ENCODE measurements at regions not wholly inside any gene's neighbourhood (a gene's known extent, or its start where the extent isn't known, plus 50 kb on each side); places are given as distances from the start of the nearest gene placed in this dataset.

DNA sequence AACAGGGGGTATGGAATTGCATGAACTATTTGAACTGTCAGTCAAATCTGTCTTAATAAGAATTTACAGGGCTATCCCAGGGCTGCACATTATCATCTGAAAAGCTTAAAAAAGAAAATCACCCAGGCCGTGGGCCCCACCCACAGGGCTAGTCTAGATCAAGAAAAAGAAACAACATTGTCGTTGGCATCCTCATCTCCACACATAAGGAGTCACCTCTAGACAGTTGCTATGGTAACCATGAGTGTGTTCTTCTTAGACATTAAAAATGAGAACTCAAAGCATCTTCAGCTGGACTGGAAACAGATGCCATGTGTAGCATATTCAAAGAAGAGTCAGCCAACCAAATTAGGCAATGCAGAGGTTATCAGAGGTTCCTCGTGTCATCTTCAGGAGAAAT is 72.3 kb upstream of the CPO start:
- intact Hi-C loops (cut with micrococcal nuclease), result no loop called here
- no peaks in the 10 kb centered on the region for H3K4me1 Mint-ChIP-seq (ENCODE audit: low read depth)
- no peak overlapping the region for H3K27ac Mint-ChIP-seq
- DNase-seq (ENCODE audit: low spot score), result no peak
- H3K9me3 Mint-ChIP-seq, result no peaks in the 10 kb centered on the region
- H3K36me3 Mint-ChIP-seq (ENCODE audit: low read depth), result no peaks in the 10 kb centered on the region
- H3K4me3 Mint-ChIP-seq (ENCODE audit: low read depth), result no peak overlapping the region
- H3K27me3 Mint-ChIP-seq (ENCODE audit: low read depth), result peaks cover 18% of the 10 kb centered on the region

DNA sequence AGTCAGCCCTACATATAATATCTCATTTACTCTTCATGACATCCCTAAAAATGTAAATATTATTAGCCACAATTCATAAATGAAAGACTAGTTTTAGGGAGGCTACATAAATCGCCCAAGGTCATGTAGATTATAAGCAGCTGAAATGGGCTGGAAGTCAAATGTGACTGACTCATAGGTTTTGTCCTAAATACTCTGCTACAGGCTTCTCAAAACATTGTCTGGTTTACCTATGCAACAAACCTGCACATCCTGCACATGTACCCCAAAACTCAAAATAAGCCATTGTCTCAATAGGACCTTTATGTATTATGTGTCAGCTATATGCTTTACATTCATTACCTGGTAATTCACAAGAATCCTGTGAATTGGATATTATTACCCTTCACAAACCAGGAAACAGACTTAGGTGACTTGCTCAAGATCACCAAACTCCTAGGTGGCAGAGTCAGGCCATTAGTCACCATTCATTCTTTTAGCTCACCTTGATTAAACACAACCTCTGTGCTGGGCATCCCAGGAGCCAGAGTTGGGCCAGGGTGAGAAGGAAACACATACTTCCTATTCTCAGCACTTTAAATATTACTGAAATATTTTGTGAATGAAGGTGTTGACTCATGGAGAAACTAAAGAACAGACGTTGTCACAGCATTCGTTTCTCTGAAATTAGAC is 69.4 kb upstream of the CPO start:
- H3K27me3 Mint-ChIP-seq (ENCODE audit: low read depth), result peaks cover 17% of the 10 kb centered on the region
- H3K27ac Mint-ChIP-seq, result no peak overlapping the region
- H3K4me1 Mint-ChIP-seq (ENCODE audit: low read depth), result peaks cover 12% of the 10 kb centered on the region
- no peaks in the 10 kb centered on the region for H3K36me3 Mint-ChIP-seq (ENCODE audit: low read depth)
- H3K4me3 Mint-ChIP-seq (ENCODE audit: low read depth), result no peak overlapping the region
- H3K9me3 Mint-ChIP-seq, result no peaks in the 10 kb centered on the region
- intact Hi-C loops (cut with micrococcal nuclease), result no loop called here
- DNase-seq (ENCODE audit: low spot score), result no peak

DNA sequence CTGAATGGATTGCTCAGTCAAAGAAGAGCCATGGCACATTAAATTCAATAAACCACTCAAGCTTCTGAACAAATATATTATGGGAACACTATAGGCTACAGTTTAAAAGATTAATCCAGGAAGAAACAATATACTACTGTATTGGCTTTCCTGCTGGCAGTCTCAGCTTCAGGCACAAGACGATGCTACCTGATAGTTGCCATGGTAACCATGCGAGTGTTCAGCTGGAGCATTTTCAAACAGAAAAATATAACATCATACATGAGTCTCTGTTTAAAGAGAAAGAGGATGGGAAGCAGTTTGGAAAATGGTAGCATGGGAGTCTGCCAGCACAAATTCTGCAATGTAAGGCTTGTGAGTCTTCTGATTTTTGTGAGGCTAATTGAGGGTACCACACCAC is 65.9 kb upstream of the CPO start:
- Mint-ChIP-seq H3K9me3 (no peaks in the 10 kb centered on the region), H3K27ac (no peak overlapping the region), H3K4me1 (ENCODE audit: low read depth) (peaks cover 12% of the 10 kb centered on the region), H3K36me3 (ENCODE audit: low read depth) (no peaks in the 10 kb centered on the region), H3K27me3 (ENCODE audit: low read depth) (peaks cover 12% of the 10 kb centered on the region), H3K4me3 (ENCODE audit: low read depth) (no peak overlapping the region)
- intact Hi-C loops (cut with micrococcal nuclease), result no loop called here
- no peak for DNase-seq (ENCODE audit: low spot score)

DNA sequence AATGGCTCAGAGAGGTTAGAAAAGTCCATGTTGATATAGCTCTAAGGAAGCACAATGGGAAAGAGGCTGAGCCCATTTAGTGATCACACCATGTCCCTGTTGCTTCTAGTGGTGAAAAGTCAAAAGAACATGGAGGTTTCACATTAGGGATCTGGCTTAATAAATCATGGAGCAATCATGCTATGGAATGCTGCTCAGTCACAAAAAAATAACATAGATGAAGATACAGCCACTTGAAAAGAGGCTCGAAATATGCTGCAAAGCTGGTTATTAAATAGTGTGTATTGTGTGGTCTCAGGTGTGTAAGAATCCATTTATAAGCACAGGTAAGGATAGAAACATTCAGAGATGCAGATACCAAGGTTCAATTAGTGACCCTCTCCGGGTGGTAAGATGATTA is 63.6 kb upstream of the CPO start:
- Mint-ChIP-seq H3K4me3 (ENCODE audit: low read depth) (no peak overlapping the region), H3K9me3 (no peaks in the 10 kb centered on the region)
- intact Hi-C loops (cut with micrococcal nuclease), result no loop called here

DNA sequence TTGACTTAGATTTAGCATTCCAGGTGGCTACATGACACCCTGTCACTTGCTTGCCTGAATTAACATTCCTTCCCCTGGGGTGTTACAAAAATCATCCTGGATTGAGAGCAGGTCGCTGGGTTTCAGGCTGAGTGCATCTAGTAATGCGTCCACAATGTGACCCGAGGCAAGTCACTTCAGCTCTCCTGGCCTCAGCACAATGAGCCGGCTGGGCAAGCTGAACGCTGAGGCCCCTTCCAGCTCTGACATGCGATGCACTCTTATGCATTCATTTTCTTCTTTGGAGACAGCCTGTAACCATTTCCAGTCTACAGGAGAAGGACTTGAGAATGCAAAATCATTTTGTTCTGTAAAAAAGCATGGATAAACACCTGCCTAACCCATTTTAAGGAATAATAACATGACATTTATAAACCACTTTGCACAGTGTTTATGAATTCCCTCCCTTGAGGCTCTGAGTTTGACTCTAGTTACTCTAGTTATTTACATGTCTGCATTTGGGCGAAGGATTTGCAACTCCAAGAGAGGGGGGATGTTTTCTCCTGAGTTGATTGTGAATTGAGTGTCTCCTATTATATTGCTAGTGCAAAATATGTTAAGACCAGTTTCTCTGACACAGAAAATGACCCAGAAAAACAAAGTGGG is 63.0 kb upstream of the CPO start:
- Mint-ChIP-seq H3K27ac (no peak overlapping the region), H3K27me3 (ENCODE audit: low read depth) (peaks cover 15% of the 10 kb centered on the region), H3K4me3 (ENCODE audit: low read depth) (no peak overlapping the region), H3K9me3 (no peaks in the 10 kb centered on the region), H3K4me1 (ENCODE audit: low read depth) (peaks cover 12% of the 10 kb centered on the region), H3K36me3 (ENCODE audit: low read depth) (no peaks in the 10 kb centered on the region)
- intact Hi-C loops (cut with micrococcal nuclease), result no loop called here
- DNase-seq (ENCODE audit: low spot score), result no peak

More for the DNA sequence above, 63.6 kb upstream of the CPO start:
- Mint-ChIP-seq H3K27ac (no peak overlapping the region), H3K27me3 (ENCODE audit: low read depth) (peaks cover 15% of the 10 kb centered on the region), H3K36me3 (ENCODE audit: low read depth) (no peaks in the 10 kb centered on the region), H3K4me1 (ENCODE audit: low read depth) (peaks cover 12% of the 10 kb centered on the region)
- DNase-seq (ENCODE audit: low spot score), result no peak

DNA sequence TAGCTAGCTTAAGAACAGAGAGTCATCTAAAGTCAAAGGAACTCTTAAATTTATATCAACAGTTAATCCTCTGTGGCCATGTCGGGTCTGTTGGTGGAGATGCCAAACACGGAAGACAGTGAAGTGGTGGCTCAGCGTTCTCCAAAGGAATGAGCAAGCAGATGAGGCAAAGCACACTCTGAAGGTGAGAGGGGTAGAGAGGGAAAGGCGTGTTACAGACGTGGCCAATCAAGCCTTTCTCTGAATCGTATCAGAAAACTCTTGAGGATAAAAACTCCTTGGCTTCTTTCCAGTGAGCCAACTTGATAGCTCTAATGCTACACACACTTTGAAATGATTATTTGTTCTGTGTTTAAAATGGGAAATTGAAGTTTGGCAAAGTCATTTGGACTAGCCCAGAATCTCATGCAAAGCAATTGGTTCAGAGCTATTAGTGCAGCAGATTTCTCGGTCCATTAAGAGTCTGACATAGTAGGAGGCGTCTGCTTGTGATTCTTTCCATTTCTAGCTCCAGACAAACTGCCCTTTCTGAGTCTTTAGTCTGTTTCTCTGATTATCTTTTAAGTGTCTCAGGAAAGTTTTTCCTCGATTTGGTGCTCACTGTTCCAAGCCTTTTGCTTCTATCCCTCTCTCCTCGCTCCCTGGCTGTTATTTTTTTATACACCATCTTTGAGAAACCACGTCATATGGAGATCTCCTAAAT is 57.5 kb upstream of the CPO start:
- Mint-ChIP-seq H3K4me1 (ENCODE audit: low read depth) (no peaks in the 10 kb centered on the region), H3K36me3 (ENCODE audit: low read depth) (no peaks in the 10 kb centered on the region), H3K27me3 (ENCODE audit: low read depth) (peaks cover 14% of the 10 kb centered on the region), H3K9me3 (no peaks in the 10 kb centered on the region), H3K4me3 (ENCODE audit: low read depth) (no peak overlapping the region), H3K27ac (no peak overlapping the region)
- intact Hi-C loops (cut with micrococcal nuclease), result no loop called here
- DNase-seq (ENCODE audit: low spot score), result no peak

DNA sequence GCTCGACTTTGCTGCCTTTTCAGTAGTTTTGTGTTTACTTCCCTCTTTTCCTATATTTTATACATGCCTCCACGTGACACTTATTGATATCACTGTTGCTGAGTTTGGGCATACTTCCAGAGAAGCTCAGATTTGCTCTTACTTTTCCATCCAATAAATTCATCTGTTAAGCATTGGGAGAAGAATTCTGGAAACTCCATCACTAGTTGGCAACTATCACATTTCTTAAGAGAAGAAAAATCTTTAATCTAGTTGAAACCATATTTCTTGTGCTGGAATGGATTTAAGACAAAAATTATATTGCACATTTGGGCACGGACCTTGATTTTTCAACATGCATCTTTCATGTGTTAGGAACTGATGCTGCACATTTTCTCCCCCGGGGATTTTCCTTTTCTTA is 52.6 kb upstream of the CPO start:
- no peak for DNase-seq (ENCODE audit: low spot score)
- no peak overlapping the region for H3K4me3 Mint-ChIP-seq (ENCODE audit: low read depth)
- no peak overlapping the region for H3K27ac Mint-ChIP-seq
- no peaks in the 10 kb centered on the region for H3K9me3 Mint-ChIP-seq
- peaks cover 6% of the 10 kb centered on the region for H3K27me3 Mint-ChIP-seq (ENCODE audit: low read depth)
- intact Hi-C loops (cut with micrococcal nuclease), result no loop called here
- no peaks in the 10 kb centered on the region for H3K36me3 Mint-ChIP-seq (ENCODE audit: low read depth)
- no peaks in the 10 kb centered on the region for H3K4me1 Mint-ChIP-seq (ENCODE audit: low read depth)

DNA sequence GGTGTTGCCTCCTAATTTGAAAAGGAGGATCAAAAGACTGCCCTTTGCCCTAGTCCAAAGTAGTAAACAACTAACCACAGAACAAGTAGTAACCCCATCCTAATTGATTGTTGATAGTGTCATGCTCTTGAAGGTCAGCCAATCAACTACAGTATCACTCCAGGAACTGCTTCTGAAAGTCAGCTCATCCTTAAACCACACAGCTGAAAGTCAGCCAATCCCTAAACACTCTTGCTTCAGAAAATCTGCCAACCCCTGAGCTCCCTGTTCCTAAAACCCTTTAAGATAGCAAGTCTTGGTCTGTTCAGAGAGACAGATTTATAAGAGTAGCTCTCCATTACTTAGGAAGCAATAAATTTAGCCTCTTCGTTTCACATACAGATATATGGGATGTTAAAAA is 51.6 kb upstream of the CPO start:
- H3K4me1 Mint-ChIP-seq (ENCODE audit: low read depth), result no peaks in the 10 kb centered on the region

More for the DNA sequence above, 51.6 kb upstream of the CPO start:
- DNase-seq (ENCODE audit: low spot score), result no peak
- intact Hi-C loops (cut with micrococcal nuclease), result no loop called here
- H3K4me3 Mint-ChIP-seq (ENCODE audit: low read depth), result no peak overlapping the region
- H3K27ac Mint-ChIP-seq, result no peak overlapping the region
- peaks cover 6% of the 10 kb centered on the region for H3K27me3 Mint-ChIP-seq (ENCODE audit: low read depth)
- H3K9me3 Mint-ChIP-seq, result no peaks in the 10 kb centered on the region
- no peaks in the 10 kb centered on the region for H3K36me3 Mint-ChIP-seq (ENCODE audit: low read depth)
